Hepatocyte (in vitro differentiated cells): ENCODE measurements at regions not wholly inside any gene's neighbourhood (a gene's known extent, or its start where the extent isn't known, plus 50 kb on each side); places are given as distances from the start of the nearest gene placed in this dataset.

ENCODE experiments used
- CTCF ChIP-seq: fragments of 200-600 bp; sonication (generic); IDR thresholded peaks from 2 replicates; pipeline ENCODE4 v1.5.1; 2016; ENCODE audit warnings: antibody characterized with exemption, mild to moderate bottlenecking; ENCODE audit not compliant: poor library complexity
- EZH2 ChIP-seq: fragments of 200-600 bp; sonication (generic); IDR thresholded peaks from 2 replicates; pipeline ENCODE4 v1.6.1; 2016; ENCODE audit warnings: antibody characterized with exemption, mild to moderate bottlenecking, borderline replicate concordance
- EZH2phosphoT487 ChIP-seq: fragments of 200-600 bp; sonication (generic); IDR thresholded peaks from one replicate; pipeline ENCODE4 v1.6.1; 2018; ENCODE audit warnings: antibody characterized with exemption, mild to moderate bottlenecking, low read depth, moderate library complexity; ENCODE audit not compliant: unreplicated experiment, severe bottlenecking

- TF ChIP-seq CTCF (no peak), EZH2 (no peak), EZH2phosphoT487 (no peak)
These were observed 568.8 kb upstream of the ZEB2 start for GRCh38 chr2:145088756-145089155.
